Activated CD4-positive, alpha-beta T cell treated with anti-CD3 and anti-CD28 coated beads for 36 hours (primary cell): ENCODE measurements at regions not wholly inside any gene's neighbourhood (a gene's known extent, or its start where the extent isn't known, plus 50 kb on each side); places are given as distances from the start of the nearest gene placed in this dataset.
"Not testable (repeated sequence)": the region's sequence is repeated elsewhere in the genome, so short reads cannot be mapped to it uniquely, and the experiment has no call there.

ENCODE experiments used
- ATAC-seq: fragments of 200-7000 bp; cut with Tn5 transposase; one replicate; pipeline ENCODE4 v1.10.0; 2021; ENCODE audit warnings: mild to moderate bottlenecking, moderate library complexity
- CTCF ChIA-PET: fragments of 350-600 bp; sonication (Branson Sonifier 250); formaldehyde crosslinking; loops from one replicate; lab custom pipeline; 2021; ENCODE audit warnings: antibody characterized with exemption; lab: Charles Lee
- POLR2A ChIA-PET: fragments of 350-600 bp; sonication (Branson Sonifier 250); formaldehyde crosslinking; loops from one replicate; lab custom pipeline; 2021; ENCODE audit warnings: antibody characterized with exemption, inconsistent platforms; lab: Charles Lee
- DNase-seq: peaks from one replicate; pipeline ENCODE4 v3.0.0-alpha.2; 2020
- H3K27ac Mint-ChIP-seq: one replicate; pipeline ENCODE4 v1.8.0; 2021; ENCODE audit warnings: mixed read lengths
- H3K27me3 Mint-ChIP-seq: one replicate; pipeline ENCODE4 v1.8.0; 2021; ENCODE audit warnings: mixed read lengths
- H3K36me3 Mint-ChIP-seq: one replicate; pipeline ENCODE4 v1.8.0; 2021; ENCODE audit warnings: low read depth, mixed read lengths
- H3K4me1 Mint-ChIP-seq: one replicate; pipeline ENCODE4 v1.8.0; 2021; ENCODE audit warnings: mixed read lengths
- H3K4me3 Mint-ChIP-seq: one replicate; pipeline ENCODE4 v1.8.0; 2021; ENCODE audit warnings: mild to moderate bottlenecking, moderate library complexity, mixed read lengths
- H3K9me3 Mint-ChIP-seq: one replicate; pipeline ENCODE4 v1.8.0; 2021; ENCODE audit warnings: low read depth, mixed read lengths
- intact Hi-C, 2 experiments: fragments of 100-400 bp; cut with DNase I in 1 of 2; cut with micrococcal nuclease in 1 of 2; formaldehyde crosslinking; loops; one replicate each; pipeline versions ENCODE4 v1.14.2 to v1.15.1; 2022 to 2024; cut with DNase I, micrococcal nuclease

GRCh38 chr10:57562211-57562610 is 705.5 kb downstream of the IPMK start:
- POLR2A ChIA-PET: no interaction called here

GRCh38 chr10:57551774-57552173 is 715.9 kb downstream of the IPMK start:
- H3K4me3 Mint-ChIP-seq, H3K9me3 Mint-ChIP-seq, intact Hi-C loops, POLR2A ChIA-PET, DNase-seq, H3K27ac Mint-ChIP-seq, CTCF ChIA-PET, ATAC-seq, H3K4me1 Mint-ChIP-seq, H3K36me3 Mint-ChIP-seq, H3K27me3 Mint-ChIP-seq: not testable (repeated sequence)

More at GRCh38 chr10:57562211-57562610, 705.5 kb downstream of the IPMK start:
- Mint-ChIP-seq H3K9me3 (peaks cover 3% of the 10 kb centered on the region), H3K27me3 (no peaks in the 10 kb centered on the region), H3K4me1 (no peaks in the 10 kb centered on the region), H3K36me3 (no peaks in the 10 kb centered on the region), H3K4me3 (no peak overlapping the region), H3K27ac (no peak overlapping the region)
- CTCF ChIA-PET: no interaction called here
- intact Hi-C loops: no loop called here
- no peak for DNase-seq
- ATAC-seq: no peak

DNA sequence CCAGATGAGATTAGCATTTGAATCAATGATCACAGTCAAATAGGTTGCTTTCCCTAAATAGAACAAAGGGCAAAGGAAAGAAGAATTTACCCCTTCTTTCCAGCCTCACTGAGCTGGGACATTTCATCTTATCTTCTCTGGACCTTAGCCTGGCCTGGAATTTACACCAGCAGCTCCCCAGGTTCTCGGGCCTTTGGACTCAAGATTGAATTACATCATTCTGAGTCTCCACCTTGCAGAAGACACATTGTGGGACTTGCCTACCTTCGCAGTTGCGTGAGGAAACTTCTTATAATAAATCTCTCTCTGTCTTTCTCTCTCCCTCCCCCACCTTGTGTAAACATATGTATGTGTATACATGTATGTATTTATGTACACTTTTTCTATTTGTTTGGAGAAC is 732.4 kb downstream of the IPMK start:
- intact Hi-C loops: no loop called here
- H3K36me3 Mint-ChIP-seq: no peaks in the 10 kb centered on the region
- CTCF ChIA-PET: interaction anchor here (0.7 kb wide), 1 partner anchor 980 kb away, joined by 3 read pairs; no protein-coding TSS in a partner anchor

DNA sequence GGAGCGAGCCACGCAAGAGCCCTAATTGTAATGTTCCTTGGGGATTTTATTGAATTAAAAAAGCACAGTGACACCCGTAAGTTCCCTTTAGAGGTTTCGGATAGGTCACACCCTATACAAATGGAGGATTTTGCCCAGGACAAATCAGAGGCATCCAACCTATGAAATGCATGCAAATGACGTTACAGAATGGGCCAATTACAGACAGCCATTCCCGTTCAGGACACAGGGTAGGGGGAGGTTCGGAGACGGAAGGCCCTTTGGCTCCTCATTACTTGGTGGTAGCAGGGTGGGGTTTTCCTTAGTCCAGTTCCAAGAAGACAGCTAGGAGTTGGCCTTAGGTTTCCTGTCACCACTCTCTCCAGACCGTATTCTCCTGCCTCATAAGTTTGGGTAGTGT is 754.1 kb downstream of the IPMK start:
- no peaks in the 10 kb centered on the region for H3K36me3 Mint-ChIP-seq
- ChIA-PET CTCF (no interaction called here), POLR2A (no interaction called here)
- no peaks in the 10 kb centered on the region for H3K27me3 Mint-ChIP-seq
- H3K4me3 Mint-ChIP-seq: no peak overlapping the region
- no peak for ATAC-seq
- H3K9me3 Mint-ChIP-seq: peaks cover 8% of the 10 kb centered on the region
- H3K27ac Mint-ChIP-seq: no peak overlapping the region
- no peaks in the 10 kb centered on the region for H3K4me1 Mint-ChIP-seq
- no peak for DNase-seq
- intact Hi-C loops: no loop called here

More for the DNA sequence above, 732.4 kb downstream of the IPMK start:
- DNase-seq (no peak), ATAC-seq (no peak)
- Mint-ChIP-seq H3K4me1 (no peaks in the 10 kb centered on the region), H3K9me3 (peaks cover 1% of the 10 kb centered on the region), H3K4me3 (no peak overlapping the region), H3K27me3 (no peaks in the 10 kb centered on the region), H3K27ac (no peak overlapping the region)
- POLR2A ChIA-PET: no interaction called here

DNA sequence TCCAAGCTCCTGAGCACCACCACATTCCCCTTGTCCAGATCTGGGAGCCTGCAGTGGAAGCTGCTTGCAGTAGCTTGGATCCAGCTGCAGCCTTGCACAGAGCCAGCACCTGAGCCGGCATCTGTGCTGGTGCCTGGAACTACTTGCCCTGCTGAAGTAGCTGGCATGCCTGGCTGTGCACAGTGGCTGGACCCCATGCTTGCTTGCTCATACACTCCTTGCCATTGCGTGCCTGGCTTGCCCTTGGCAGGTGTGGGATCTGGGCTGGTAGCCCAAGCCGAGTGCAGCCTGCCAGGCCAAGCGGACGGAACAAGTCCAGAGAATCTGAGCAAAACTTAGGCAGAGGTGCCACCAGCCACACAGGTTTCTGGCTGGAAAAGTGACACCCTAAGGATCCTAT is 759.9 kb downstream of the IPMK start:
- Mint-ChIP-seq H3K9me3 (peaks cover 4% of the 10 kb centered on the region), H3K27ac (no peak overlapping the region), H3K4me1 (no peaks in the 10 kb centered on the region), H3K27me3 (no peaks in the 10 kb centered on the region), H3K4me3 (no peak overlapping the region), H3K36me3 (no peaks in the 10 kb centered on the region)
- POLR2A ChIA-PET: no interaction called here
- intact Hi-C loops: no loop called here
- DNase-seq: no peak
- ATAC-seq: no peak
- CTCF ChIA-PET: interaction anchor here (0.5 to 0.6 kb wide), 2 partner anchors 902 to 1412 kb away, joined by 3 read pairs; no protein-coding TSS in a partner anchor

GRCh38 chr10:57506414-57507094 is 761.1 kb downstream of the IPMK start:
- H3K9me3 Mint-ChIP-seq: peaks cover 2% of the 10 kb centered on the region
- H3K27me3 Mint-ChIP-seq: no peaks in the 10 kb centered on the region
- ChIA-PET CTCF (no interaction called here), POLR2A (no interaction called here)
- intact Hi-C loops: no loop called here
- DNase-seq (no peak), ATAC-seq (no peak)
- H3K27ac Mint-ChIP-seq: no peak overlapping the region
- H3K36me3 Mint-ChIP-seq: no peaks in the 10 kb centered on the region
- H3K4me3 Mint-ChIP-seq: no peak overlapping the region
- no peaks in the 10 kb centered on the region for H3K4me1 Mint-ChIP-seq

- Mint-ChIP-seq H3K4me3 (no peak overlapping the region), H3K27ac (no peak overlapping the region), H3K27me3 (no peaks in the 10 kb centered on the region), H3K9me3 (peaks cover 4% of the 10 kb centered on the region), H3K36me3 (no peaks in the 10 kb centered on the region), H3K4me1 (no peaks in the 10 kb centered on the region)
- ChIA-PET POLR2A (no interaction called here), CTCF (no interaction called here)
- ATAC-seq (no peak), DNase-seq (no peak)
- intact Hi-C loops: no loop called here
These were observed 773.2 kb downstream of the IPMK start for GRCh38 chr10:57494486-57494885.

GRCh38 chr10:57482259-57482658 is 785.4 kb downstream of the IPMK start:
- ChIA-PET CTCF (no interaction called here), POLR2A (no interaction called here)
- DNase-seq (no peak), ATAC-seq (no peak)
- Mint-ChIP-seq H3K36me3 (no peaks in the 10 kb centered on the region), H3K4me1 (no peaks in the 10 kb centered on the region), H3K27ac (no peak overlapping the region), H3K4me3 (no peak overlapping the region), H3K27me3 (no peaks in the 10 kb centered on the region), H3K9me3 (peaks cover 1% of the 10 kb centered on the region)
- intact Hi-C loops: no loop called here

DNA sequence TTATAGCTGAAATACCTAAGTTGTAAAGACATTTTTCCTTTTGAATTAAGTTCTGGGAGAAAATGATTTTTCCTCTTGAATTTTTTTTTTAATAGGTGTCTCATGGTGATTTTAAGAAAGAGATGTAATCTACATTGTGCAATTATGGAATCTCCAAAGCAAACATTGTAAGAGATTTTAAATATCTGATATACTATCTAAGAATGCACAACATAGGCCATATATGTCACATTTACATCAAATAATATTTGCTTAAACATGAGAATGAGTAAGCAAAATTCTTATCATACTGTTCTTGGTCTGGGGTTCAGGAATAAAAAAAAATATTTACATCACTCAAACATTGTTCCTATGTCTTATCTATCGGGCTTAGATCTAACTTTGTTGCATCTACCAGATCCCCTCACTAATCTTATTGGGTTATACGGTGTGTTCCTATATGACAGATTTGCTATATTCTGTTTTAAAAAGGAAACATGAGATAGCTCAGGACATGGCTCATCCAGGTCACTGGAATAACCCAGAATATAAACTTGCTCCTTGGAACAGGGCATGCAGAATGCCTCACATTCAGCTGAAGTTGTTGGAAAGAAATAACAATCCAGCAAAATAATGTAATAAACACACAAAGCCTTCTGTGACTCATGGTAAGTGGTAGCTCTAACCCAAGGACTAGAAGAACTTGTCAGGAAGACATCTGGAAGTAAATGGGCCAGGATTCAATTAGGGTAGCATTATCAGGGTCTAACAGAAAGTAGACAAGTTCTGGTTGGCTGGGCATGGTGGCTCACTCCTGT is 794.7 kb downstream of the IPMK start:
- ATAC-seq (no peak), DNase-seq (no peak)
- intact Hi-C loops: no loop called here
- H3K4me1 Mint-ChIP-seq: no peaks in the 10 kb centered on the region
- no peaks in the 10 kb centered on the region for H3K36me3 Mint-ChIP-seq
- CTCF ChIA-PET: no interaction called here
- H3K4me3 Mint-ChIP-seq: no peak overlapping the region
- H3K9me3 Mint-ChIP-seq: no peaks in the 10 kb centered on the region
- POLR2A ChIA-PET: no interaction called here
- no peak overlapping the region for H3K27ac Mint-ChIP-seq
- H3K27me3 Mint-ChIP-seq: no peaks in the 10 kb centered on the region

- ATAC-seq (no peak), DNase-seq (no peak)
- no peaks in the 10 kb centered on the region for H3K9me3 Mint-ChIP-seq
- no peak overlapping the region for H3K27ac Mint-ChIP-seq
- H3K4me1 Mint-ChIP-seq: no peaks in the 10 kb centered on the region
- intact Hi-C loops: no loop called here
- H3K27me3 Mint-ChIP-seq: no peaks in the 10 kb centered on the region
- H3K36me3 Mint-ChIP-seq: no peaks in the 10 kb centered on the region
- POLR2A ChIA-PET: no interaction called here
- H3K4me3 Mint-ChIP-seq: no peak overlapping the region
- CTCF ChIA-PET: no interaction called here
These were observed 798.7 kb downstream of the IPMK start for GRCh38 chr10:57468894-57469432.

- ChIA-PET POLR2A (no interaction called here), CTCF (no interaction called here)
- no peaks in the 10 kb centered on the region for H3K36me3 Mint-ChIP-seq
- DNase-seq (no peak), ATAC-seq (no peak)
- intact Hi-C loops: no loop called here
- no peak overlapping the region for H3K4me3 Mint-ChIP-seq
- H3K4me1 Mint-ChIP-seq: no peaks in the 10 kb centered on the region
- H3K27ac Mint-ChIP-seq: no peak overlapping the region
- H3K27me3 Mint-ChIP-seq: no peaks in the 10 kb centered on the region
- H3K9me3 Mint-ChIP-seq: no peaks in the 10 kb centered on the region
These were observed 802.5 kb downstream of the IPMK start for GRCh38 chr10:57465155-57465554.

- H3K27me3 Mint-ChIP-seq: no peaks in the 10 kb centered on the region
- POLR2A ChIA-PET: no interaction called here
These were observed 807.2 kb downstream of the IPMK start for GRCh38 chr10:57460540-57460939.

More at GRCh38 chr10:57460540-57460939, 807.2 kb downstream of the IPMK start:
- Mint-ChIP-seq H3K4me3 (no peak overlapping the region), H3K4me1 (no peaks in the 10 kb centered on the region), H3K27ac (no peak overlapping the region), H3K9me3 (peaks cover 2% of the 10 kb centered on the region), H3K36me3 (no peaks in the 10 kb centered on the region)
- ATAC-seq: no peak
- DNase-seq: no peak
- intact Hi-C loops: no loop called here
- CTCF ChIA-PET: no interaction called here
